Astrocyte (in vitro differentiated cells and primary cell): ENCODE measurements at regions not wholly inside any gene's neighbourhood (a gene's known extent, or its start where the extent isn't known, plus 50 kb on each side); places are given as distances from the start of the nearest gene placed in this dataset.

Experiments used
- DNase-seq: peaks from one replicate; pipeline ENCODE4 v3.0.0-alpha.2; 2010; ENCODE audit warnings: low read depth
- FAIRE-seq: peaks from 2 replicates; lab custom pipeline; 2011; peaks lifted over from hg19 to GRCh38; lab: Jason Lieb, UNC
- H2AFZ ChIP-seq: 2 replicates; pipeline ENCODE4 v1.6.0; 2012; ENCODE audit warnings: low read depth, low read length, inconsistent platforms
- H3K27ac ChIP-seq: 2 replicates; pipeline ENCODE4 v1.5.1; 2011; ENCODE audit warnings: low read depth, low read length, inconsistent platforms
- H3K27me3 ChIP-seq: 2 replicates; pipeline ENCODE4 v1.6.0; 2011; ENCODE audit warnings: low read length, inconsistent platforms; ENCODE audit not compliant: insufficient read depth
- H3K36me3 ChIP-seq: 2 replicates; pipeline ENCODE4 v1.5.1; 2011; ENCODE audit warnings: low read length, inconsistent platforms; ENCODE audit not compliant: insufficient read depth
- H3K4me1 ChIP-seq: 2 replicates; pipeline ENCODE4 v1.5.1; 2011; ENCODE audit warnings: low read length, inconsistent platforms; ENCODE audit not compliant: insufficient read depth
- H3K4me2 ChIP-seq: 2 replicates; pipeline ENCODE4 v1.6.0; 2012; ENCODE audit warnings: low read length, inconsistent platforms
- H3K4me3 ChIP-seq: 2 replicates; pipeline ENCODE4 v1.5.1; 2011; ENCODE audit warnings: low read depth, mild to moderate bottlenecking, low read length, inconsistent platforms; ENCODE audit not compliant: insufficient read depth
- H3K79me2 ChIP-seq: 2 replicates; pipeline ENCODE4 v1.6.0; 2012; ENCODE audit warnings: mild to moderate bottlenecking, low read length, inconsistent platforms; ENCODE audit not compliant: insufficient read depth
- H3K9ac ChIP-seq: 2 replicates; pipeline ENCODE4 v1.6.0; 2012; ENCODE audit warnings: mild to moderate bottlenecking, low read length, inconsistent platforms
- H3K9me3 ChIP-seq: 2 replicates; pipeline ENCODE4 v1.5.1; 2012; ENCODE audit warnings: low read depth, mild to moderate bottlenecking, low read length, inconsistent platforms; ENCODE audit not compliant: insufficient read depth
- H4K20me1 ChIP-seq: 2 replicates; pipeline ENCODE4 v1.6.0; 2012; ENCODE audit warnings: low read length, inconsistent platforms; ENCODE audit not compliant: insufficient read depth
- H3K27ac Mint-ChIP-seq: one replicate; pipeline ENCODE4 v1.8.0; 2021; ENCODE audit warnings: mild to moderate bottlenecking, mixed read lengths; ENCODE audit not compliant: unreplicated experiment
- H3K27me3 Mint-ChIP-seq: one replicate; pipeline ENCODE4 v1.8.0; 2021; ENCODE audit warnings: low read depth, mixed read lengths; ENCODE audit not compliant: unreplicated experiment
- H3K36me3 Mint-ChIP-seq: one replicate; pipeline ENCODE4 v1.8.0; 2021; ENCODE audit warnings: low read depth, mixed read lengths; ENCODE audit not compliant: unreplicated experiment
- H3K4me1 Mint-ChIP-seq: one replicate; pipeline ENCODE4 v1.8.0; 2021; ENCODE audit warnings: low read depth, mixed read lengths; ENCODE audit not compliant: unreplicated experiment
- H3K4me3 Mint-ChIP-seq: one replicate; pipeline ENCODE4 v1.8.0; 2021; ENCODE audit warnings: mild to moderate bottlenecking, moderate library complexity, mixed read lengths; ENCODE audit not compliant: unreplicated experiment
- H3K9me3 Mint-ChIP-seq: one replicate; pipeline ENCODE4 v1.8.0; 2021; ENCODE audit warnings: mild to moderate bottlenecking, mixed read lengths; ENCODE audit not compliant: unreplicated experiment
- EZH2 ChIP-seq: IDR thresholded peaks from 2 replicates; pipeline ENCODE4 v1.6.1; 2012; ENCODE audit warnings: mild to moderate bottlenecking, low read length, inconsistent platforms; ENCODE audit not compliant: insufficient read depth
- TF ChIP-seq, protein P1 (sequence below): IDR thresholded peaks from 2 replicates; pipeline ENCODE4 v1.5.1; 2011; ENCODE audit warnings: low read depth, mild to moderate bottlenecking, inconsistent platforms, low read length, moderate library complexity; ENCODE audit not compliant: insufficient read depth

DNA sequence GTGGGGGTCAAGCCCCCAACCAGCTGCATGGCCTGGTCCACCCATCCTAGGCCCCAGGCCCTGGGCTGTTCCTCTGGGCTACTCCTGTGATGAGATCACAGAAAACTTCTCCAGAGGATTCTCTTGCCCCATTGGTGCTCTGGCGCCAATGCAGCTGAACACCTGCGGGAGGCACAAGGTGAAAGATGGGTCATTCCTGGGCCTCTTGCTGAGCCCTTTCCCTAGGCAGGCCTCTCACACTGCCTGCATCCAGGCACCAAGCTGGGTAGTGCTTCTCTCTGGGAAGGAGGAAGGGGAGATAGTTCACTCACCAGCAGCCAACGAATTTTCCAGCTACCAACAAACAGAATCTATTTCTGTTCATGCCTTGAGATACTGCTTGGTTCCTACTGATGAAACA, 142.1 kb downstream of the PXDC1 start:
- TF ChIP-seq EZH2 = no peak
- TF ChIP-seq, protein P1, sequence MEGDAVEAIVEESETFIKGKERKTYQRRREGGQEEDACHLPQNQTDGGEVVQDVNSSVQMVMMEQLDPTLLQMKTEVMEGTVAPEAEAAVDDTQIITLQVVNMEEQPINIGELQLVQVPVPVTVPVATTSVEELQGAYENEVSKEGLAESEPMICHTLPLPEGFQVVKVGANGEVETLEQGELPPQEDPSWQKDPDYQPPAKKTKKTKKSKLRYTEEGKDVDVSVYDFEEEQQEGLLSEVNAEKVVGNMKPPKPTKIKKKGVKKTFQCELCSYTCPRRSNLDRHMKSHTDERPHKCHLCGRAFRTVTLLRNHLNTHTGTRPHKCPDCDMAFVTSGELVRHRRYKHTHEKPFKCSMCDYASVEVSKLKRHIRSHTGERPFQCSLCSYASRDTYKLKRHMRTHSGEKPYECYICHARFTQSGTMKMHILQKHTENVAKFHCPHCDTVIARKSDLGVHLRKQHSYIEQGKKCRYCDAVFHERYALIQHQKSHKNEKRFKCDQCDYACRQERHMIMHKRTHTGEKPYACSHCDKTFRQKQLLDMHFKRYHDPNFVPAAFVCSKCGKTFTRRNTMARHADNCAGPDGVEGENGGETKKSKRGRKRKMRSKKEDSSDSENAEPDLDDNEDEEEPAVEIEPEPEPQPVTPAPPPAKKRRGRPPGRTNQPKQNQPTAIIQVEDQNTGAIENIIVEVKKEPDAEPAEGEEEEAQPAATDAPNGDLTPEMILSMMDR = no peak
- Histone ChIP-seq H3K4me3 (no peak overlapping the region), H3K9me3 (no peaks in the 10 kb centered on the region), H3K79me2 (no peaks in the 10 kb centered on the region), H3K27me3 (peaks cover 3% of the 10 kb centered on the region), H3K9ac (no peak overlapping the region), H4K20me1 (no peaks in the 10 kb centered on the region), H3K27ac (no peak overlapping the region), H3K36me3 (no peaks in the 10 kb centered on the region), H3K4me1 (peaks cover 18% of the 10 kb centered on the region), H2AFZ (no peak overlapping the region), H3K4me2 (no peak overlapping the region)
- H3K4me1 Mint-ChIP-seq = peaks cover 13% of the 10 kb centered on the region
- FAIRE-seq (no peak), DNase-seq (no peak)
- H3K27ac Mint-ChIP-seq = no peak overlapping the region
- H3K9me3 Mint-ChIP-seq = no peaks in the 10 kb centered on the region
- H3K36me3 Mint-ChIP-seq = no peaks in the 10 kb centered on the region
- H3K4me3 Mint-ChIP-seq = no peak overlapping the region
- peaks cover 22% of the 10 kb centered on the region for H3K27me3 Mint-ChIP-seq

DNA sequence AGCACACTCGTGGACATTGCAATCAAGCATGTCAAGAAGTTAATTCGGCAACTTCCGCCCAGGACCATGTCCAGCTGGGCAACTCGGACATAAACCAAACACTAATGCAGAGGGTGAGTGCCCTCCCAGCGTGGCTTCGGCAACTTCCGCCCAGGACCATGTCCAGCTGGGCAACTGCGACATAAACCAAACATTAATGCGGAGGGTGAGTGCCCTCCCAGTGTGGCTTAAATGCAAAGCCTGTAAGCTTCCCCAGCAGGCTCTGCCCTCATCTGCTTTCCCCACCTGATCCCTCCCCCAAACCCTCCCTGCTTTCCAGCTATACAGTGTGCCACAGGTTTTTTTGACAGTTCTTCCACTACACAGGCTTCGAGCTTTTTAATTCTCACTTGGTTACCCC, 143.4 kb downstream of the PXDC1 start:
- H3K4me2 ChIP-seq = no peak overlapping the region
- H3K9me3 ChIP-seq = no peaks in the 10 kb centered on the region
- Mint-ChIP-seq H3K4me3 (no peak overlapping the region), H3K9me3 (no peaks in the 10 kb centered on the region), H3K27ac (no peak overlapping the region), H3K4me1 (peaks cover 18% of the 10 kb centered on the region), H3K27me3 (peaks cover 22% of the 10 kb centered on the region), H3K36me3 (peaks cover 3% of the 10 kb centered on the region)
- no peak overlapping the region for H2AFZ ChIP-seq
- H3K36me3 ChIP-seq = no peaks in the 10 kb centered on the region
- no peak overlapping the region for H3K9ac ChIP-seq
- no peaks in the 10 kb centered on the region for H3K79me2 ChIP-seq
- no peak overlapping the region for H3K27ac ChIP-seq
- no peaks in the 10 kb centered on the region for H4K20me1 ChIP-seq
- DNase-seq (no peak), FAIRE-seq (no peak)
- H3K4me1 ChIP-seq = peaks cover 17% of the 10 kb centered on the region
- no peak overlapping the region for H3K4me3 ChIP-seq
- peaks cover 3% of the 10 kb centered on the region for H3K27me3 ChIP-seq
- no peak for TF ChIP-seq EZH2
- TF ChIP-seq, protein P1 = no peak

DNA sequence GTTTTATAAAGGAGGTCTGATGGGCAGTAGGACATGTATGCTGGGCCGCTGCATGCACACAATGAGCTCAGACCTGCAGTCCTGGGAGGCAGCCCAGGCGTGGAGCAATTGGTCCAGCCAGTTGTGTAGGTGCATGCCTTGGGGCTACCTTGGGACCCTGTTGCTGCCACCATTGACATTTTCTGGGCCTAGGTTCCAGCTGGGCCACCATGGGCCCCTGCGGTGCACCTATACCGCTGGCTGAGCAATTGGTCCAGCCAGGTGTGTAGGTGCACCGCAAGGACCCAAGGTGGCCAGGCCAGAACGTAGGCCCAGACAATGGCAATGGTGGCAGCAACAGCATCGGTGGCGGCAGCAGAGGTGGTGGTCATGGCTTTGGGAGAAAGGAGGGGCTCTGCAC, 143.9 kb downstream of the PXDC1 start:
- no peaks in the 10 kb centered on the region for H3K79me2 ChIP-seq
- peaks cover 3% of the 10 kb centered on the region for H3K36me3 Mint-ChIP-seq
- H3K27me3 Mint-ChIP-seq = peaks cover 22% of the 10 kb centered on the region
- H3K4me1 ChIP-seq = peaks cover 11% of the 10 kb centered on the region
- no peaks in the 10 kb centered on the region for H3K36me3 ChIP-seq
- H3K4me2 ChIP-seq = no peak overlapping the region
- DNase-seq (no peak), FAIRE-seq (no peak)
- peaks cover 15% of the 10 kb centered on the region for H3K4me1 Mint-ChIP-seq
- no peak overlapping the region for H3K27ac ChIP-seq
- H3K4me3 ChIP-seq = no peak overlapping the region
- no peaks in the 10 kb centered on the region for H3K9me3 ChIP-seq
- H2AFZ ChIP-seq = no peak overlapping the region
- no peaks in the 10 kb centered on the region for H3K9me3 Mint-ChIP-seq
- TF ChIP-seq, protein P1 = no peak
- TF ChIP-seq EZH2 = no peak
- H3K27ac Mint-ChIP-seq = no peak overlapping the region
- no peak overlapping the region for H3K4me3 Mint-ChIP-seq
- H3K9ac ChIP-seq = no peak overlapping the region
- no peaks in the 10 kb centered on the region for H4K20me1 ChIP-seq
- peaks cover 3% of the 10 kb centered on the region for H3K27me3 ChIP-seq
